Right renal pelvis (tissue), 4 donors: ENCODE measurements at regions not wholly inside any gene's neighbourhood (a gene's known extent, or its start where the extent isn't known, plus 50 kb on each side); places are given as distances from the start of the nearest gene placed in this dataset.
"Not testable (repeated sequence)": the region's sequence is repeated elsewhere in the genome, so short reads cannot be mapped to it uniquely, and the experiment has no call there.

Source experiments
- DNase-seq, 4 donors: peaks; one replicate each; pipeline ENCODE4 v3.0.0-alpha.2; 2013; ENCODE audit warnings: low read depth in 4 of 4, low spot score in 3 of 4, missing footprints in 1 of 4

DNA sequence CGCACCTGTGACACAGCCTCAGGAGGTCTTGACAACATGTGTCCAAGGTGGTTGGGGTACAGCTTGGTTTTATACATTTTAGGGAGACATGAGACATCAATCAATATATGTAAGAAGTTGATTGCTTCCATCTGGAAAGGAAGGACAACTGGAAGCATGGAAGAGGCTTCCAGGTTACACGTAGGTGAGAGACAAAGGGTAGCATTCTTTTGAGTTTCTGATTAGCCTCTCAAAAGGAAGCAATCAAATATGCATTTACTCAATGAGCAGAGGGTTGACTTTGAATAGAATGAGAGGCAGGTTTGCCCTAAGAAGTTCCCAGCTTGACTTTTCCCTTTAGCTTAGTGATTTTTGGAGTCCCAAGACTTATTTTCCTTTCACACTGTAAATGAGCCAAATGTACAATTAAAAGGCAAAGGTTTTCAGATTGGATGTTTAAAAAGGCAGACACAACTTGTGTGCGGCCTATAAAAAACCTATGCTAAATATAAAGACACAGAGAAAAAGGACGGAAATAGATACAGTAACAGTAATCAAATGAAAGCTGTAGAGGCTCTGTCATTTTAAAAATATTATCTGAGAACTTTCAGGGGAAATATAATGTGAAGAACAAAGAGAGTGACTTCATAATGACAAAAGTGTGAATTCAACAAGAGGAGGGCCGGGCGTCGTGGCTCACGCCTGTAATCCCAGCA lies 65.7 kb upstream of the LANCL2 start:
- DNase-seq, result no peak

DNA sequence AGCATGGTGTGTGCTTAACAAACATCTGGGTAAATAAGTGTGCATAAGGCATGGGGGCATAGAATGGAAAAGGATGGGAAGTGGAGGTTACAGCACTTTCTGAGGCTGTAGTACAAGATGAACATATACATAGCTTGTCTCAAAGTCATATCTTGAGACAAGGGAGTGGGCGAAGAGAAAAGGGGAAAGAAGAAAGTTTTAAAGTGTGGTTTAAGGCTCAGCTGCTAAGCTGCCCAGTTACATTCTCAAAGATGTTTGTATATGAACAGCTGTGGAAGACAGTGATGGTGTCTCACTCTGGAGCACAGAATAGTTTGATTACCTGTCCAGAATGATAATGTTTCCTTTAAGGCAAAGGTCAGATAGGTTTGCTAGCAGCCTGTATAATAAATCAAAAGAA lies 61.9 kb upstream of the LANCL2 start:
- DNase-seq, result no peak

DNA sequence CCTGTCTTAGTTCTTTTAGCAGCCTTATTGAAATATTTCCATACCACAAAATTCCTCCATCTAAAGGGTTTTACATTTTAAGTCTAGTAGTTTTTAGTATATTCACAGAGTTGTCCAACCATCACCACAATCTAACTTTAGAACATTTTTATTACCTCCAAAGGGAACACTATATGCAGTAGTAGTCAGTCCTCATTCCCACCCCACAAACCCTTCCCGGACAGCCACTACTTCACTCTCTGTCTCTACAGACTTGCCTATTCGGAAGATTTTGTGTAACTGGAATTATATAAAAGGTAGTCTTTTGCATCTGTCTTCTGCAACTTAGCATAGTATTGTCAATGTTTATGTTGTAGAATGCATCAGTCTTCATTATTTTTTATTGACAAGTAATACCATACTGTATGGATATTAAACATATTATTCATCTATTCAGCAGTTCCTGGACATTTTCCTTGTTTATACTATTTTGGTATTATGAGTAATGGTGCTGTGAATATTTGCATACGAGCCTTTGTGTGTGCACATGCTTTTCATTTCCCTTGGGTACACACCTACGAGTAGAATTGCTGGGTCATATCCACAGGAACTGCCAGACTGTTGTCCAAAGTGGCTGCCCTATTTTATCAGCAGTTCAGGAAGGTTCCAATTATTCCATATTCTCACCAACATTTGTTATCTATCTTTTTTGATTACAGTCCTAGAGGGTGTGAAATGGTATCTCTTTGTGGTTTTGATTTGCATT lies 60.9 kb upstream of the LANCL2 start:
- no peak for DNase-seq

DNA sequence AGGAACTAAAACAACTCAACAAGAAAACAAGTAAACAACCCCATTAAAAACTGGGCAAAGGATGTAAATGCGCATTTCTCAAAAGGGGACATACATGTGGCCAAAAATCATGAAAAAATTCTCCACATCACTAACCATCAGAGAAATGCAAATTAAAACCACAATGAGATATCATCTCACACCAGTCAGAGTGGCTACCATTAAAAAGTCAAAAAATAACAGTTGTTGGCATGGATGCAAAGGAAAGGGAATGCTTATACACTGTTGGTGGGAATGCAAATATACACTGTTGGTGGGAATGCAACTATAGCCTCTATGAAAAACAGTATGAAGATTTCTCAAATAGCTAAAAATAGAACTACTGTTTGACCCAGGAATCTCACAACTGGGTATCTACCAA lies 60.0 kb upstream of the LANCL2 start:
- DNase-seq, result no peak

DNA sequence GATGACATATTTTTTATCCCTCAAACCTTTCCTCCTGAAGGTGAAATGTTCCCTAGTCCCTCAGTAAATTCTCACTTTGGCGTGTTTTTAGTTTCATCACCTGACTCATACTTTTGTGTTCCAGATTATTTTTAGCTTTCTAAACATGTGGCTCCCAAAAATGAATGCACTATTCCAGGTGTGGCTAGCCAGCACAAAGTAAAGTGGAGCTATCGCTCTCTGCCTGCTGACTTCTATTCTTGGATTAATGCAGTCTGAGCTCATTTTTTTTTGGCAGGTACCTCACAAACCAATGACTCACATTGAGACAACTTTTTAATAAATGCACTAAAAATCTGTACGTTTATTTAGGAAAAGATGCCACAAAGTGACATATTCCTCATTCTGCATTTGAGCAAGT lies 58.8 kb upstream of the LANCL2 start:
- DNase-seq, result no peak

DNA sequence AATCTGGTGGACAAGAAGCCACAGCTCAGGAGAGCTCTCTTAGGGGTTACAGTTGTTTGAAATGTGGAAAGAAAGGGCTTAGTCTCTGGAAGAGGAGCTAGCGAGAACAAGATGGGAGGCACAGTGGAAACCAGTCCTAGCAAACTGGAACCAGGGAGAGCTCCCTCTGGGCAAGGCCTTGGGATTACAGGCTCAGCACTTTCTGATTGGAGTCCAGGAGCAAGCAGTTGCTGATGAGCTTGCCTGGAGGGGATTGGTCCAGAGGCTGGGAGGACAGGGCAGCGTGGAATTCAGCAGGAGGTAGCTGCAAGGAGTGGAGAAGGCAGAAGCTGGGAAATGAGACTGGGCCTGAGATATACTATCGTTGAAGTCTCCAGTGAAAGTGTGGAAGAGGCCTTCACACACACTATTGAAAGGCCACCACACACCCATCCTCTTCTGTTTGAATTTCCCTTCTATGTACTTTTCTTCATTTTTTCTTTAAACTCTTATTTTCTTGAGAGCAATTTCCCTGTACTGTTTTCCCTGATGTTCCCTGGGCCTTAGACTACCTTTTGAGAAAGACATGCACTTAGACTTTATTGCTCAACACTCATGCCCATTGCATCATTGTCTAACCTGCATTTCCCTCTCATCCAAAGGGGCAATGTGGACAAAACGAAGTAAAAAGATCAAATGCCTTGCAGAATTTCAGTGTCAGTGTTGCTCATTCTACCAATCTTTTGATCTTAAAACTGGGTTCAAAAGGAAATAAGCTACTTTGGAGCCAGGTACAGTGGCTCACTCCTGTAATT lies 57.8 kb upstream of the LANCL2 start:
- DNase-seq, result no peak

DNA sequence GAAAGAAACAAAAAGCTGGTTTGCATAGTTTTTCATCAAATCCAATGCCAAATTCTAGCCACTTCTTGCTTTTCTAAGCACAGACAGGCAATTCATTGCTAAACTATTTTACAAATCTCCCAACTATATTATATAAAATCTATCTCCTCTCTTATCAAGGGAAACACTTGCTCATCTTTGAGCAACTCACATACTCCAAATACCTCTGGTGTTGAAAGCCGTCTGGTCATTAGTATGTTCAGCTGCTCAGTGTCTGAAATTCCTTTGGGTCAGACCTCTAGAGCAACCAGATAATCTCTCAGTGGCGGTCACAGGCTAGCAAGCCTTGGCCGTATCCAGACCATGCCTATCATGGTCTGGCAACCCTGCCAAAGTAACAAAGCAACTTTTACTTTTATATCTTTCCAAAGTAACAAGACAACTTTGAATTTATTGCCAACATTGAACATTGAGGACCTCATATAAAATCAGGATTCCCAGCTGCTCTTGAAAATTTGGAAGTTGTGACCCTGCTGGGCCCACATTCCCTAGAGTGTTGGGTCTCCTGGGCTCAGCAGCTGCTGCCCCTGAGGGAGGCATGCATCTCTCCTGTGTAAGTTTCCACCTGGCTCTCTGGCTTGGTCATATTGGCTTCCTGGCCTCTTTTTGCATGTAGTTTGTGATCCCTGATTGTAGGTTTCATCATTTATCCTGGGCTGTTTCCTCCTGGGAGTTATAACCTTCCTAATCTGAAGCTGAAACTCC lies 56.8 kb upstream of the LANCL2 start:
- DNase-seq, result no peak

DNA sequence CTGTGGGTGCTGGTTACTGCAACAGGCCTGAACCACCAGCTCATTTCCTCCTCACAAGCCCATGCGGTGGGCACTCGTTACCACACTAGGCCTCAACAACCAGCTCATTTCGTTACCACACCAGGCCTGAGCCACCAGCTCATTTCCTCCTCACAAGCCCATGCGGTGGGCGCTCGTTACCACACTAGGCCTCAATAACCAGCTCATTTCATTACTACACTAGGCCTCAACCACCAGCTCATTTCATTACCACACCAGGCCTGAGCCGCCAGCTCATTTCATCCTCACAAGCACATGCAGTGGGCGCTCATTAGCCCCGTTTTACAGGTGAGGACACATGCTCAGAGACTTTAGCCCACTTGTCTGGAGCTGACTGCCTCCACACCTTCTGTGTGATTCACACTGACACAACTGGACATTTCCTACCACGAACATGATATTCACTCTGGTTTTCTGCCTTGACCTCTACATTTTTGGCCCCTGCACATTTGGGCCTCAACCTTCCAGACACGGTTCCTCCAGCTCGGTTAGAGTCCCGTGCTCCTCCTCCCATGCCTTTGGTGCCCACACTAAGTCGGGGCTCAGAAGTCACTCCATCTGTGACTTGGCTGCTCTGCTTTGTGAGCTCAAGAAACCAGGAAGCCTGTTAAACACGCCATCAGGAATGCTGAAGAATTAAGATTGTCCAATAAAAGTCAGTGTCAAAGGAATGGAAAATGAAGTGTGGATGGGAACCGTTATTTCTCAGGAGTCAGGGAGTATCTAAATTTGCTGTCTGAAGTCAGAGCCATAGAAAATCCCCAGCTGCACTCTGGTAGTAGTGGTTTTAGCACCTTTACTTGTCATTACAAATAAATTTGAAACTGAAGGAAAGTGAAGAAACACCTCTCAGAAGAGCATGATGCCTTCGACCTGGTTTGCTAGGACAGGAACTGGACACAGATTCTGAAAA lies 55.8 kb upstream of the LANCL2 start:
- DNase-seq, result no peak

DNA sequence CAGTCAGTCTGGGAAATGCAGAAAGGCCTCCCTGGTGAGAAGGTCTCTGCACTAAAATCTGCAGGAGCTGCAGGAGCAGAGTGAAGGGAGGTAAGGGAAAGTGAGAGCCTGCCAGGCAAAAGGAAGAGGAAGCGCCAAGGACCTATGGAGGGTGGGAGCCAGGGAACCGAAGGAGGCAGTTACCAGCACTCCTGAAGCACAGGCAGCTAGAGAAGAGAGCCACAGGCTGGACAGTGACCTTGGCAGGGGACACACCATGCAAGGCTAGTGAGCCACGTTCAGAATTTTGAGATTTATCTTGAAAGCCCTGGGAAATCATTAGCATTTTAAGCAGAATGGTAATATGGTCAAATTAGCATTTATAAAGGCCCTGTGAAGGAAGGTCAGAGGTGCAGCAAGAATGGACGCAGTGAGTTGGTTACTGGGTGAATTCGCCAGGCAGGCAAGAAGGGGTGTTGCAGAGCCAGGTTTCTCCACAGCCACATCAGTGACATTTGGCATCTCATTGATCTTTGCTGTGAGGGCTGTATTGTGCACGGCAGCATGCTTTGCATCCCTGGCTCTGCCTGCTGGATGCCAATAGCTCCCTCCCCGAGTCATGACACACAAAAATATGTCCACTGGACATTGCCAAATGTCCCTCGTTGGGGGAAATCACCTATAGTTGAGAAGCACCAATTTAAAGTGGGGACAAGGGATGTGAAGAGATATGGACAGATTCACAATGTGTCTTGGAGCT lies 54.7 kb upstream of the LANCL2 start:
- DNase-seq, result no peak

DNA sequence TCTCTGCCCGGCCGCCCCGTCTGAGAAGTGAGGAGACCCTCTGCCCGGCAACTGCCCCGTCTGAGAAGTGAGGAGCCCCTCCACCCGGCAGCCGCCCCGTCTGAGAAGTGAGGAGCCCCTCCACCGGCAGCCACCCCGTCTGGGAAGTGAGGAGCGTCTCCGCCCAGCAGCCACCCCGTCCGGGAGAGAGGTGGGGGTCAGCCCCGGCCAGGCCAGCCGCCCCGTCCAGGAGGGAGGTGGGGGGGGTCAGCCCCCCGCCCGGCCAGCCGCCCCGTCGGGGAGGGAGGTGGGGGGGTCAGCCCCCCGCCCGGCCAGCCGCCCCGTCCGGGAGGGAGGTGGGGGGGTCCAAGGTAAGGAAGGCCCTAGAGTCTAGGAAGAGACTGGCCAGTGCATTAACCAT lies 53.2 kb upstream of the LANCL2 start:
- DNase-seq, result not testable (repeated sequence)

DNA sequence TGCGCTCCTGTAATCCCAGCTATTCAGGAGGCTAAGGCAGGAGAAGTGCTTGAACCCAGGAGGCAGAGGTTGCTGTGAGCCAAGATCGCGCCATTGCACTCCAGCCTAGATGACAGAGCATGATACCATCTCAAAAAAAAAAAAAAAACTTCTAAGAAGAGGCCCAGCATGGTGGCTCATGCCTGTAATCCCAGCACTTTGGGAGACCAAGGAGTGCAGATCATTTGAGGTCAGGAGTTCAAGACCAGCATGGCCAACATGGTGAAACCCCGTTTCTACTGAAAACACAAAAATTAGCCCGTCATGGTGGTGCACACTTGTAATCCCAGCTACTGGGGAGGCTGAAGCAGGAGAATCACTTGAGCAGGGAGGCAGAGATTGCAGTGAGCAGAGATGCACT lies 51.5 kb upstream of the LANCL2 start:
- DNase-seq, result not testable (repeated sequence)

DNA sequence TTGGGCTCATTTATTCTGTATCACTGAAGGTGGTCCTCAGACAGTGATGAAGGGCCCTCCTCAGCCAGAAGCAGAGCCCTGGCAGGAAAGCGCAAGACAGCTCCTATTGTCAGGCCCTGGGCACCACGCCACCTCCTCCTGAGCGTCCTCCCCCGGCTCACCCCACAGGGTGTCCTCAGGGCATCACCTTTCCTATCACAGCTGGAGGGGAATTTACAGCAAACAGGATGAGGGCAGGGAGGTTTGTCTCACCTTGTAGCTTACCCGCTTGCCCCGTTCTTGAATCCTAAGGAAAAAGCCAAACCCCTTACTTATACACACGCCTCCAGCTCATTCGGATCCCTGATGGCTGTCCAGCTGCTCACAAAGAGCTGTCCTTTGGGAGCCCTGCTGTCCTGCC lies 50.2 kb upstream of the LANCL2 start:
- no peak for DNase-seq
